Adrenal gland (tissue), 9 donors: ENCODE measurements at regions not wholly inside any gene's neighbourhood (a gene's known extent, or its start where the extent isn't known, plus 50 kb on each side); places are given as distances from the start of the nearest gene placed in this dataset.

Source experiments
- DNase-seq, 7 donors: peaks; one replicate each; pipeline ENCODE4 v3.0.0-alpha.2; 2019 to 2020
- H3K27ac ChIP-seq, 5 donors: fragments of 200-600 bp; sonication (generic) in 4 of 5; 1 replicate in 3 of 5; 2 replicates in 2 of 5; pipeline versions ENCODE4 v1.5.1 to v1.8.0; 2016 to 2020; ENCODE audit warnings: mild to moderate bottlenecking in 1 of 5
- H3K27me3 ChIP-seq: fragments of 200-600 bp; 2 replicates; pipeline ENCODE4 v1.8.0; 2021
- H3K36me3 ChIP-seq, 2 donors: fragments of 200-600 bp; replicated peaks in 1 of 2; 1 replicate in 1 of 2; 2 replicates in 1 of 2; pipeline versions ENCODE4 v1.5.1 to v1.8.0; 2018 to 2022
- H3K4me1 ChIP-seq, 2 donors: fragments of 200-600 bp; replicated peaks in 1 of 2; 1 replicate in 1 of 2; 2 replicates in 1 of 2; pipeline versions ENCODE4 v1.5.1 to v1.8.0; 2018 to 2021
- H3K4me3 ChIP-seq, 4 donors: fragments of 200-600 bp; sonication (generic) in 3 of 4; one replicate each; pipeline ENCODE4 v1.5.1; 2016 to 2018
- H3K9me3 ChIP-seq, 3 donors: fragments of 200-600 bp; sonication (generic) in 1 of 3; replicated peaks in 1 of 3; 1 replicate in 2 of 3; 2 replicates in 1 of 3; pipeline versions ENCODE4 v1.5.1 to v1.8.0; 2016 to 2021
- POLR2A ChIP-seq, 2 donors: fragments of 450-650 bp; IDR thresholded peaks; one replicate each; pipeline ENCODE4 v1.6.1; 2017; ENCODE audit warnings: antibody characterized with exemption in 2 of 2, mild to moderate bottlenecking in 2 of 2, moderate library complexity in 1 of 2
- WGBS, 4 donors: extraction: QIAGEN DNeasy Blood & Tissue Kit in 2 of 4; methylation state at CpG; one replicate each; pipeline versions ENCODE4 v1.1.5 to v1.1.7; 2013 to 2017; 5-methylcytosine and 5-hydroxymethylcytosine counted together
- intact Hi-C, 2 donors: fragments of 100-400 bp; cut with DNase I; formaldehyde crosslinking; loops; one replicate each; pipeline versions ENCODE4 v1.14.1 to v1.15.0; 2022 to 2023
- TF ChIP-seq, protein P1 (sequence below), 6 experiments: fragments of 450-650 bp in 4 of 6; fragments of 200-600 bp in 2 of 6; sonication (generic) in 1 of 6; IDR thresholded peaks; 1 replicate in 5 of 6; 2 replicates in 1 of 6; pipeline versions ENCODE4 v1.5.1 to v1.8.0; 2016 to 2021; ENCODE audit warnings: antibody characterized with exemption in 6 of 6, mild to moderate bottlenecking in 2 of 6, moderate library complexity in 1 of 6
- donor health status: healthy with polysubstance abuse.
- donor health status: Bipolar disorder and iron deficiency.
- donor health status: DM: yes; HTN: yes; CAD: no.
- donor health status: DM: no; HTN: no; CAD: no.
- donor health status: DM: no; HTN: no; CAD: no.

DNA sequence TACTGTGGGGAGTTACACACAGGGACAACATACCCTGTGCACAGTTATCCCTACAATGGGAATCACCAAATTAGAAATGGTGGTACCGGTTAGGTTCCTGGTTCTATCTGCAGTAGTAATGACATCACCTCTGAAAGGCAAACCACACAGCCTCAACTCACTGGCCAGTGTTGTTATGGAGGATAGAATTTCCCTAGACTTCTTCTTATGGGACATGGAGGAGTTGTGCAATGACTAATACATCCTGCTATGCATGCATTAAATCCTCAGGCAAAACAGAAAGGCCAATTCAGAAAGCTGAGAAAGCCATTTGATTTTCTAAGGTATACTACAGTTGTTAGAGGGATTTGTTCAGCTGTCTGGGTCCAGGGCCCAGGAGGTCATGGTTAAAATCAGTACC lies 439.3 kb downstream of the TMX3 start:
- intact Hi-C loops, result no loop called here
- no peaks in the 10 kb centered on the region for H3K9me3 ChIP-seq
- no peak overlapping the region for H3K27ac ChIP-seq
- no peaks in the 10 kb centered on the region for H3K36me3 ChIP-seq
- DNase-seq, result no peak
- WGBS, 4 donors, result 0 to 100% (median 67%) methylated on average over 1 of the region's 1 CpG
- no peak for TF ChIP-seq POLR2A (IDR thresholded peaks at IDR 0.05)
- TF ChIP-seq, protein P1, sequence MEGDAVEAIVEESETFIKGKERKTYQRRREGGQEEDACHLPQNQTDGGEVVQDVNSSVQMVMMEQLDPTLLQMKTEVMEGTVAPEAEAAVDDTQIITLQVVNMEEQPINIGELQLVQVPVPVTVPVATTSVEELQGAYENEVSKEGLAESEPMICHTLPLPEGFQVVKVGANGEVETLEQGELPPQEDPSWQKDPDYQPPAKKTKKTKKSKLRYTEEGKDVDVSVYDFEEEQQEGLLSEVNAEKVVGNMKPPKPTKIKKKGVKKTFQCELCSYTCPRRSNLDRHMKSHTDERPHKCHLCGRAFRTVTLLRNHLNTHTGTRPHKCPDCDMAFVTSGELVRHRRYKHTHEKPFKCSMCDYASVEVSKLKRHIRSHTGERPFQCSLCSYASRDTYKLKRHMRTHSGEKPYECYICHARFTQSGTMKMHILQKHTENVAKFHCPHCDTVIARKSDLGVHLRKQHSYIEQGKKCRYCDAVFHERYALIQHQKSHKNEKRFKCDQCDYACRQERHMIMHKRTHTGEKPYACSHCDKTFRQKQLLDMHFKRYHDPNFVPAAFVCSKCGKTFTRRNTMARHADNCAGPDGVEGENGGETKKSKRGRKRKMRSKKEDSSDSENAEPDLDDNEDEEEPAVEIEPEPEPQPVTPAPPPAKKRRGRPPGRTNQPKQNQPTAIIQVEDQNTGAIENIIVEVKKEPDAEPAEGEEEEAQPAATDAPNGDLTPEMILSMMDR (IDR thresholded peaks at IDR 0.05), result no peak
- no peak overlapping the region for H3K4me3 ChIP-seq
- H3K27me3 ChIP-seq, result no peaks in the 10 kb centered on the region
- H3K4me1 ChIP-seq, result no peaks in the 10 kb centered on the region

DNA sequence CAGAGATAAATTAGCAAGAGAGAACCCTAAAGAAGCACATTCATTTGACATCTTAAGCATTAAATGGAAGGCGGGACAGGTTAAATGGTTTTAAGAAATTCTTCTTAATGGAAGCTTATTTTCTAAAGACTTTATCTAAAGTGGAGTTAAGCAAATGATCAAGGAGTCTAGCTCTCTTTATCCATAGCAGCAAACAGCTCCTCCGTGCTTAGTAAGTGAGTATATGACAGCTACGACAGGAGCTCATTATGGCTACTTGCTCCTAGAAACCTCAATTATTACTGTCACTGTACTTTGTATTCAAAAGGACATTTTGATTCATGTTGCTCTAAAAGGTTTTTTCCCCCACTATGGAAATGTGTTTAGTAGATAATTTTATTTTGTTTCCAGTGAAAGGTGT lies 444.9 kb downstream of the TMX3 start:
- WGBS, 4 donors, result 77 to 84% (median 82%) methylated on average over 3 of the region's 3 CpGs
- DNase-seq, result no peak
- Histone ChIP-seq H3K4me1 (no peaks in the 10 kb centered on the region), H3K36me3 (no peaks in the 10 kb centered on the region), H3K9me3 (no peaks in the 10 kb centered on the region), H3K4me3 (no peak overlapping the region), H3K27ac (no peak overlapping the region), H3K27me3 (no peaks in the 10 kb centered on the region)
- TF ChIP-seq, protein P1 (IDR thresholded peaks at IDR 0.05), result no peak
- no peak for TF ChIP-seq POLR2A (IDR thresholded peaks at IDR 0.05)
- intact Hi-C loops, result no loop called here

DNA sequence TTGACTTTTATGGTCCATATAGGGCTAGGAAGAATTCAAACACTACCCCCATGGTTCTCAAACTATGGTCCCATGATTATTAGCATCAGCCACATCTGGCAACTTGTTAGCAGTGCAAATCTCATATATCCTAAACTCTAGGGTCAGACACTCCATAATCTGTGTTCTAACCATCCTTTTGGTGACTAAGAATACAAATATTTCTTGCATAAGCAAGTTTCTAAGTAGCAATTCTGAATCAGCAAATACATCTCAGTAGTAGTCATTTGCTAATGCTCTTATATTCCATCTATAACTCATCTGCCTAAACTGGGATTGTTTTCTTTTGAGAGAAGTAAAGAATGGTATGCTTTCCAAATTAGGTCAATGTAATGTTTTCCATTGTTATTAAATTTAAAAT lies 447.3 kb downstream of the TMX3 start:
- Histone ChIP-seq H3K27ac (no peak overlapping the region), H3K27me3 (no peaks in the 10 kb centered on the region), H3K4me3 (no peak overlapping the region), H3K9me3 (no peaks in the 10 kb centered on the region), H3K4me1 (no peaks in the 10 kb centered on the region), H3K36me3 (no peaks in the 10 kb centered on the region)
- DNase-seq, result no peak
- TF ChIP-seq, protein P1 (IDR thresholded peaks at IDR 0.05), result no peak
- TF ChIP-seq POLR2A (IDR thresholded peaks at IDR 0.05), result no peak
- intact Hi-C loops, result no loop called here

DNA sequence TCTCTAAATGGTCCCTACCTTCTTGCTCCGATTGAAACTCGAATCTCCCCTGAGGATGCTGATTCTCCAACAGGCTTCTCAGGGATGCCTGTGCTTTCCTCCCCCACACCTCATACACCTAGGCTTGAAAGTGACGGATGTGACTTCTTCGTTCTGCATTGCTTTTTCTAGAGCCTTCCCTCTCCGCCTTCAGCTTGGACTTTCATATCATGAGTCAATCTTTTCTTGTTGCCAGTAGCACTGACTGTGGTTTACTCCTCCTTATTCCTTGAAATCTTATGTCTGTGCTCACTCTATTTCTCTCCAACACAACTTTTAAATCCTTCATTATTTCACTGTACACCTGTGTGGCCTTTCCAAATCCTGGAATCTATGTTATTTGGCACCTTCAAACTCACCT lies 451.4 kb downstream of the TMX3 start:
- no peaks in the 10 kb centered on the region for H3K4me1 ChIP-seq
- no peak overlapping the region for H3K4me3 ChIP-seq
- no peak overlapping the region for H3K27ac ChIP-seq
- H3K27me3 ChIP-seq, result no peaks in the 10 kb centered on the region
- TF ChIP-seq POLR2A (IDR thresholded peaks at IDR 0.05), result no peak
- TF ChIP-seq, protein P1 (IDR thresholded peaks at IDR 0.05), result no peak
- 78 to 86% (median 80%) methylated on average over 5 of the region's 5 CpGs for WGBS, 4 donors
- no peak for DNase-seq
- H3K36me3 ChIP-seq, result no peaks in the 10 kb centered on the region
- intact Hi-C loops, result no loop called here
- no peaks in the 10 kb centered on the region for H3K9me3 ChIP-seq
